ENCODE measurements at regions not wholly inside any gene's neighbourhood (a gene's known extent, or its start where the extent isn't known, plus 50 kb on each side); places are given as distances from the start of the nearest gene placed in this dataset.

- FAIRE-seq = no peak
Measured at GRCh38 chr20:23228912-23229311, 121.7 kb upstream of the NXT1 start.

DNA sequence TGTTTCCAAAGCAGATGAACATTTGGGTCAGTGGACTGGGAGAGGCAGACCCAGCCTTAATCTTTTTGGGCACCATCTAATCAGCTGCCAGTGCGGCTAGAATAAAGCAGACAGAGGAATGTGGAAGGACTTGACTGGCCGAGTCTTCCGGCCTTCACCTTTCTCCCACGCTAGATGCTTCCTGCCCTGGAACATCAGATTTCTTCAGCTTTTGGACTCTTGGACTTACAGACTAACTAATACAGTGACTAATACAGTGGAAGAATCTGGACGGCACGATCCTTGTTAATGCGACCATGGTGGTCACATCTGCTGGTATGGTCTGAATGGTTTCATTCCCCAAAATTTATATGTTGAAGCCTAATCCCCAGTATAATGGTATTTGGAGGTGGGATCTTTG lies 122.6 kb upstream of the NXT1 start:
- no peak for FAIRE-seq

- FAIRE-seq = no peak
Measured at GRCh38 chr20:23227274-23227673, 123.3 kb upstream of the NXT1 start.

- FAIRE-seq = no peak
Measured at GRCh38 chr20:23226612-23227265, 123.9 kb upstream of the NXT1 start.

DNA sequence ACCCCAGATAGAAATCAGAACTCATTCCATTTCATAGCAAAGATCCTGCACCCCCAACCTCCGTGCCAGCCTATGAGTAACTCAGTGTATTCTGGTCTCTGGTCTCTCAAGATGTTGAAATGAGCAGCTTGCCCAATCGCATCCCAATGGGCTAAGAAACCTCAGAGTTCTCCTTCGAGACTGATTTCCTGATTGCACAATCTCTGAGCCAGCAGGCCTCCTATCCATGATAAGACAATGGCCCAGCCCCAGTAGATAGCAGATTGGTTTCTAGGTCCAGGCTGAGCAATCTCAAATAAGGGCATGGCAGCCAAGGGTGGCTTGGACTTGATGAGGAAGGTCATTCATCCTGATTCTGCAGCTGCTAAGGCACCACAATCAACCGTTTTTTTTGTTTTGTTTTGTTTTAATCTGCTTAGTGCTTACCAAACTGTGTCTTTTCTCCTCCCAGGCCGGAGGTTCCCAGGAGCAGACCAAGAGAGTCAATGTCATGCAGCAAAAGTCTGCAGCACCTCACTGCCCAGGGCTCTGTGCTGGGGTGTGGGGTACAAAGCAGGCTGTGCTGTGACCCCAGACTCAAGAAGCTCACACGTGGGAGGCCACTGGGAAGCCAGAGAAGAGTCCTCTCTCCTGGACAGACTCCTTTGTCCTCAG lies 125.1 kb upstream of the NXT1 start:
- FAIRE-seq = no peak

GRCh38 chr20:23224806-23225205 lies 125.8 kb upstream of the NXT1 start:
- no peak for FAIRE-seq

GRCh38 chr20:23223908-23224580 lies 126.5 kb upstream of the NXT1 start:
- no peak for FAIRE-seq

- FAIRE-seq = no peak
Measured at GRCh38 chr20:23222531-23223200, 127.9 kb upstream of the NXT1 start.

DNA sequence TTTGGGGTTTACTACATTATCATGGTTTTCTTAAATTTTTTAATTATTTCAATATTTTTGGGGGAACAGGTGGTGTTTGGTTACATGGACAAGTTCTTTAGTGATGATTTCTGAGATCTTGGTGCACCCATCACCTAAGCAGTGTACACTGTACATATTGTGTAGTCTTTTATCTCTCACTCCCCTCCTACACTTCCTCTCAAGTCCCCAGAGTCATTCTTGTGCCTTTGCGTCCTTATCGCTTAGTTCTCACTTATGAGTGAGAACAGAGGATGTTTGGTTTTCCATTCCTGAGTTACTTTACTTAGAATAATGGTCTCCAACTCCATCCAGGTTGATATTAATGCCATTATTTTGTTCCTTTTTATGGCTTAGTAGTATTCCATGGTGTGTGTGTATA lies 130.9 kb upstream of the CD93 start:
- FAIRE-seq = no peak

DNA sequence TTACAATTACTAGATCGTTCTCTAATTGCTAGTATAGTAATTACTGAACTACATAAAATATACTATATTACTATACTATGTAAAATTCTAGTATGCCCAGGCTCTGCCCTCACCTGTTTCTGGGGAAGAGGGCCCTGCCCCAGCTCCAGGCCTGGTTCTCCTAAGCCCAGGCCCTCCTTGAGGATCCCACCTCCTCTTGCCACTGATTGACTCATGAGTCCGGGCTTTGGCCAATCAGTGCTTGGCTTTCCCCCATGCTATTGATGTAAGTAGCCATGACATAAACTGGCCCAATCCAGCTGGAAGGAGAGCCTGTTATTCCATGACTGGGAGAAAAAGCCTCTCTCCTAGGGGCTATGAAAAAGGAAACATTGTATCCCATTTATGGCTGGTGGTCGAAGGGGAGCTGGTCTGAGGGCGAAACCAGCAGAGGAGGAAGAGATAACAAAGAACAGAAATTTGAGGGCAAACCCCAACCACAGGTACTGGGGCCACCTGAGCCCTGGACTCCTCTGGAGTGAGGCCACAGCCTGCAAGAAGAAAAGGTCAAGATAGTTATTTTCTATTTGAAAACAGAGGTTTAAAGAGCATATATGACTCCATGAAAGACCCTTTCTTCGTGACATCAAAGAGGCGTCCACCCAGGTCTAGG lies 129.3 kb upstream of the CD93 start:
- no peak for FAIRE-seq

DNA sequence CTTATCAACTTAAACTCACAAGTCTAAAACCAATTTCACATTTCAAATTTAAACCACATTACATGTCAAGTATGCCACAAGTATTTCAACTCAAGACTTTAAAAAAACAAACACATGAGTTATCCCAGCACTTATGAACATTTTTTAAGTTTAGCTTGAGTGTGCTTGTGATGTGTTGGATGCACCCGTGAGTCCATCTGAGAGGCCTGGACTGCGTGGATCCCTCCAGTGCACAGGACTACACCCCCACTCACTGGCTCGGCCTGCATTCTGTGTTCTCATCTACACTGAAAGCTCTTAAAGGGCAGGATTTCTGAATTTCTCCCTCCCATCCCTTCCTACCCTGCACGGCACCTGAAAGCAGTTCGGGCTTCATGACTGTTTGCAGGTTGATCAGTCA lies 128.8 kb upstream of the CD93 start:
- no peak for FAIRE-seq

DNA sequence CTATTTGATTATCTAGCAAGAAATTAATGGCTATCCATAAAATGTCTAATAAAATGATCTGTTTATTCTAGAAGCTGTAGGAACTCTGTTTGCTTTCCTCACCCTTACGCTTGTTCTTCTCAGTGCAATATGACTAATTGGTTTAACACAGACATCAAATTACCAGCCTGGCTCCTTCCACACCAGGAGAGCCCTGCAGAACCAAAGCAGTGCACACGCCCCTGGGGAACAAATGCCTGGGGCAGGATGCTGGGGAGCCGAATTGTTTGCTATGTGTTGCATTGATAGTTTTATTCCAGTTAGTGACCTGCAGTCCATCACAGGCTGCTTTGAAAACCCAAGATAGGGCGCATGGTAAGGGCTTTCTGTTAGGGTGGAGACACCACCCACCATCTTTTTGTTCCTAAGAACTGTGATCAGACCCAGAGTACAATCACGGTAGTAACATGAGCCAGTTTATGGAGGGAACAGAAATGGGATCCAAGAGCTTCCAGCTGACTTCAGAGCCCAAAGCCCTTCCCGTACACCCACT lies 126.4 kb upstream of the CD93 start:
- FAIRE-seq = no peak

- no peak for FAIRE-seq
Measured at GRCh38 chr20:23212011-23212410, 125.9 kb upstream of the CD93 start.

DNA sequence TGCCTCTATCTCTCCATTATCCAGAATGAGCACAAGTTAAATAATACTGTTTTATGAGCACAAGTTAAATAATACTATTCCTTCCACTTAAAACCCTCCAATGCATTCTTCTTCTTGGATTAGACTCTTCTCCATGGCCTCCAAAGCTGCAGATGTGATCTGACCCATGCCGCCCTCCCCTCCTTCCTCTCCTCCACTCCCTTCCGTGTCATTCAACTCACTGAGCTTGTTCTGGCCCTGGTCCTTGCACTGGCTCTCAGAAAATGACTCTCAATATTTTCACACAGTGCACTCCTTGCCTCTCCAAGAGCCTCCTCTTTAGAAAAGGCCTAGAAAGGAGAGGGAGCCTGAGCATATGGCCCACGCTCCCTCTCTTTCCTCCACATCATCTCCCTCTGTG lies 125.0 kb upstream of the CD93 start:
- no peak for FAIRE-seq

GRCh38 chr20:23207826-23208540 lies 121.9 kb upstream of the CD93 start:
- FAIRE-seq = no peak

GRCh38 chr20:23206995-23207394 lies 120.9 kb upstream of the CD93 start:
- no peak for FAIRE-seq

GRCh38 chr20:23206061-23206460 lies 119.9 kb upstream of the CD93 start:
- no peak for FAIRE-seq

DNA sequence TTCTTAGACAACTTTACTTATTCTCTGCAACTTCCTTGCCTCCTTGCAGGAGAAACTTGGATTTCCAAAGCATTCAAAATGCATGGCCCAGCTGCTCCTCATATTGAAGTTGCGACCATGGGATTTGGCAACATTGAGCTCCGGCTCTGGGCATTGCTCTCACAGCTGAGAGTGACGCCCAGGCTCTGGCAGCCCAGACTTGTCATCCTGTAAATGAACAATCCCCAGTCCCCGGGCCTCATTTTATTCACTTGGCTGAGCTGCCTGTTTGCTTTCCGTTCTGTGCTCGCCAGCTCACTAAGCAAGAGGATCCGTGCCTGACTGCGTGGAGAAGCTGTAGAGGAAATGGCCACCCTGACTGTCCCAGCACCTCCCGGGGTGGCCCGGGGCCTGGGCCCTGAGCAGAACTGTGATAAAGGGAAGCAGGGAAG lies 119.5 kb upstream of the CD93 start:
- no peak for FAIRE-seq

GRCh38 chr20:23205211-23205610 lies 119.1 kb upstream of the CD93 start:
- FAIRE-seq = no peak

- no peak for FAIRE-seq
Measured at GRCh38 chr20:23203951-23204730, 118.0 kb upstream of the CD93 start.

GRCh38 chr20:23203310-23203709 lies 117.2 kb upstream of the CD93 start:
- FAIRE-seq = no peak

Measured in G401.6 (cell line).